Smooth muscle cell of the brain vasculature (primary cell): ENCODE measurements at regions not wholly inside any gene's neighbourhood (a gene's known extent, or its start where the extent isn't known, plus 50 kb on each side); places are given as distances from the start of the nearest gene placed in this dataset.
A peak's percentile ranks its signal among the peaks of the same experiment; 100 is the strongest.

Source experiments
- DNase-seq: peaks from one replicate; pipeline ENCODE4 v3.0.0-alpha.2; 2012; ENCODE audit warnings: low read depth, low spot score

GRCh38 chr3:87350367-87351199 lies 74.2 kb upstream of the POU1F1 start:
- DNase-seq = no peak

- DNase-seq = no peak
Measured at GRCh38 chr3:87349833-87350232, 73.4 kb upstream of the POU1F1 start.

DNA sequence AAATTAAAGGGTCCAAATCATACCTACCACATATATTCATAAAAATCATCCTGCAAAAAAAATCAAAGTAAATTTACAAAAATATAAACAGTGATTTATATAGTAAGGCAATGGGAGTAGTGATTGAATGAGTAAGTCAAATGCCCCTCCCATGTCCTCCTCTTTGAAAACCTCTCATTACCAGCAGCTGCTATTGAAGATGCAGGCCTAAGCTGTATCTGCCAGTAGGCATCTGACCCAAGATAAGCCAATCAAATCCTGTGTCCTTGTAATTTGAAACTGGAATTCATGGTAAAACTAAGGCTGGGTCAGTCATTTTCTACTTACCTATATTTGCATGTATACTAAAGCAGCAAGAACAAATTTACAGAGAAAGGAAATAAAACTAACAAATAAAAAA lies 60.4 kb upstream of the POU1F1 start:
- DNase-seq = no peak

GRCh38 chr3:87335931-87336330 lies 59.5 kb upstream of the POU1F1 start:
- DNase-seq = no peak

- DNase-seq = peak; percentile 26
Measured at GRCh38 chr3:87333393-87333892, 57.1 kb upstream of the POU1F1 start.

DNA sequence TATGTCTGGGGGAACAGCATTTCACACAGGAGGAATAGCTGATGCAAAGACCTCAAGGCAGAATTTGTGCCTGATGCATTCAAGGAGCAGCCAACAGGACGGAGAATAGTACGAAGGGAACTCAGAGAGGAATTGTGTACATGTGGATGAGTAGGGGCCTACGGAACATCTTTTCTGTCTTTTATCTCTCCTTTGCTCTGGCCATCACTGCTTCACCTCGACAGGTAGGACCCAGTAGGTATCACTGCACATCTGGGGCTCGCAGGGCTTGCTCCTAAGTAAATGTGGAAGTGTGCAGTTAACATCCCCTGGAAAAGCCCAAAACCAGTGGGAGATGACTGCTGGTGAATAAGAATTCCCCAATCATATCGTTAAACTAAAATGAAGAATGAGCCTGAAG lies 56.4 kb upstream of the POU1F1 start:
- no peak for DNase-seq

DNA sequence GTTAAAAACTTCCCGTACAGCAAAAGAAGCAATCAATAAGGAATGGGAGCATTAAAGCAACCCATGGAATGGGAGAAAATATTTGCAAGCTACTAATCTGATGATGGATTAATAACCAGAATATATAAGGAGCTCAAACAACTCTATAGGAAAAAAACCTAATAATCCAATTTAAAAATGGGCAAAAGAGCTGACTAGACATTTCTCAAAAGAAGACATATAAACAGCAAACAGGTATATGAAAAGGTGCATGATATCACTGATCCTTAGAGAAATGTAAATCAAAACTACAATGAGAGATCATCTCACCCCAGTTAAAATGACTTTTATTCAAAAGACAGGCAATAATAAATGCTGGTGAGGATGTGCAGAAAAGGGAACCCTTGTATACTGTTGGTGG lies 52.7 kb upstream of the POU1F1 start:
- no peak for DNase-seq
